ENCODE measurements at regions not wholly inside any gene's neighbourhood (a gene's known extent, or its start where the extent isn't known, plus 50 kb on each side); places are given as distances from the start of the nearest gene placed in this dataset.

- H3K36me3 Mint-ChIP-seq (ENCODE audit: low read depth): no peaks in the 10 kb centered on the region
- H3K4me1 Mint-ChIP-seq (ENCODE audit: low read depth): no peaks in the 10 kb centered on the region
- no peak overlapping the region for H3K4me3 Mint-ChIP-seq
- H3K27me3 Mint-ChIP-seq (ENCODE audit: low read depth): no peaks in the 10 kb centered on the region
- no peak overlapping the region for H3K27ac Mint-ChIP-seq
- no peak for DNase-seq (ENCODE audit: low spot score)
- peaks cover 27% of the 10 kb centered on the region for H3K9me3 Mint-ChIP-seq
These were observed 1852.8 kb downstream of the EFNA5 start for GRCh38 chr5:105817914-105818313.

DNA sequence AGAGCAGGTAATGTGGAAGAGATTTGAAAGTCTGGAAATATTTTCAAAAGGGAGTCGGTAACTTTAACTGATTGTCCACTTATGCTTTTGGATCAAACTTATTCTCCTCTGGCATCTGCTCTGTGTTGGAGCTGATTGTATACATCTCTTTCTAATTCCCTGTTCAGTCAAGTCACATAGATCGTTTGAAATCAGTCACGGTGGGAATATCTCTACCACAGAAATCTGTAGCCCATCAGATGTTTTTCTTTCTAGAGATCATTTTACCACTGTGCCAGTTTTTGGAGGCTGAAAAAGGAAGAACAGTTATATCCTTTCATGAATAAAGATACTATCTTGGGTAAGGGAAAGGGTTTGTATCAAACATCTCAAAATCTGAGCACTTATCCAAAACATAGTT, 1853.3 kb downstream of the EFNA5 start:
- H3K27me3 Mint-ChIP-seq (ENCODE audit: low read depth): no peaks in the 10 kb centered on the region
- no peak overlapping the region for H3K27ac Mint-ChIP-seq
- H3K9me3 Mint-ChIP-seq: peaks cover 27% of the 10 kb centered on the region
- no peak for DNase-seq (ENCODE audit: low spot score)
- no peaks in the 10 kb centered on the region for H3K4me1 Mint-ChIP-seq (ENCODE audit: low read depth)
- no peak overlapping the region for H3K4me3 Mint-ChIP-seq
- no peaks in the 10 kb centered on the region for H3K36me3 Mint-ChIP-seq (ENCODE audit: low read depth)

DNA sequence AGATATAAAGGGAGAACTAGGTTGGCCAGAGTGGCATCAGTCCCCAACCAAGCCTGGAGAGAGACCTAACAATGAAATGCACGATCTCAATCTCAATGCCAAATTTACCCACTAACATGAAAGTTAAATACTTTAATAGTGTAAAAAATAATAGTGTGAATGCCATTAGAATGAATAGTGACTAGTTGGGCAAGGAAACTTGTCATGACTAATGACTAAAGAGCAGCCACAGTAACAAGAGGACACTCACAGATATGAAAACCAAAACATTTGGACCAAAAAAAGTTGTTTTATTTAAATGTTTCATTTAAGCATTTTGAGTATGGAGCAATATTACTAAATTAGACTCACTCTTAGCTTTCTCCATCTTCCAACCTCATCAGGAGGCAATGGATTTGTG, 1853.8 kb downstream of the EFNA5 start:
- no peak for DNase-seq (ENCODE audit: low spot score)
- Mint-ChIP-seq H3K4me1 (ENCODE audit: low read depth) (no peaks in the 10 kb centered on the region), H3K27ac (no peak overlapping the region), H3K4me3 (no peak overlapping the region), H3K9me3 (peaks cover 27% of the 10 kb centered on the region), H3K36me3 (ENCODE audit: low read depth) (no peaks in the 10 kb centered on the region), H3K27me3 (ENCODE audit: low read depth) (no peaks in the 10 kb centered on the region)

DNA sequence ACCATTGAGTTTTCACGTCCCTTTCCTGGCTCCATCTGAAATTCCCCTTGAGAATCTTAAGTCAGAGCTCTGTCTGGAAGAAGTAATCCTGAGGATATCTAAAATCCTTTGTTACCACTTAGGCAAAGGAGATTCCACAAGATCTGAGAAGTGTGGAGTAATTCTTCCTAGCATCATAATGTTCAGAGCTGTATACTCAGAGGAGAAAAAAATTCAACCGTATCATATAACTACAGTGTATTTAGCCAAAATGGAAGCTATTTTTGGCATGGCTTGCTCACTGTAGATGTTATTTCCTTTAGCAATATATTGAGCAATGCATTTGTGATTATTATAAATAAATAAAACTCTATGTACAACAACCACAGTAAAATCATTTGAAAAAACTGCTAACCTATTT, 1858.4 kb downstream of the EFNA5 start:
- H3K4me1 Mint-ChIP-seq (ENCODE audit: low read depth): no peaks in the 10 kb centered on the region
- H3K36me3 Mint-ChIP-seq (ENCODE audit: low read depth): no peaks in the 10 kb centered on the region
- no peak overlapping the region for H3K4me3 Mint-ChIP-seq
- peaks cover 28% of the 10 kb centered on the region for H3K9me3 Mint-ChIP-seq
- H3K27ac Mint-ChIP-seq: no peak overlapping the region
- DNase-seq (ENCODE audit: low spot score): no peak
- no peaks in the 10 kb centered on the region for H3K27me3 Mint-ChIP-seq (ENCODE audit: low read depth)

DNA sequence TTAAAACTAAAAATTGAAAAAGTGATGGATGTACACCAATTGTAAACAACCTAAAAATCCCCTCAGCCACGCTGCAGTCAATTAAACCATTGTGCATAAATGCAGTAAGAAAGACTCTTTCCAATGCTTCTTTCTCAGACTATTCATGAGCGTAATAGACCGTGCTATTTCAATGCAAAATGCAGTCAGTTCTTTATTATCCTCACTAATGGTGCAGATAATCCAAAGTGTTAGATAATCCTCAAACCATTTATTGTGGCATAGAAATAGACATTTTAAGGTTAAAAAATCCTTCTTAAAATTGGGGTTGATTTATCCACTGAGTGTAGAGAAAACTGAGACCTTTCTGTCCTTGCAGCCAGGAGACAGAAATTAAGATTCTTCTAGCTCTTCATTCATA, 1862.8 kb downstream of the EFNA5 start:
- Mint-ChIP-seq H3K27me3 (ENCODE audit: low read depth) (no peaks in the 10 kb centered on the region), H3K4me3 (no peak overlapping the region), H3K36me3 (ENCODE audit: low read depth) (no peaks in the 10 kb centered on the region), H3K9me3 (peaks cover 47% of the 10 kb centered on the region), H3K27ac (no peak overlapping the region), H3K4me1 (ENCODE audit: low read depth) (no peaks in the 10 kb centered on the region)
- DNase-seq (ENCODE audit: low spot score): no peak

GRCh38 chr5:105807290-105807689, 1863.4 kb downstream of the EFNA5 start:
- no peaks in the 10 kb centered on the region for H3K36me3 Mint-ChIP-seq (ENCODE audit: low read depth)
- no peaks in the 10 kb centered on the region for H3K27me3 Mint-ChIP-seq (ENCODE audit: low read depth)
- DNase-seq (ENCODE audit: low spot score): no peak
- peaks cover 51% of the 10 kb centered on the region for H3K9me3 Mint-ChIP-seq
- no peaks in the 10 kb centered on the region for H3K4me1 Mint-ChIP-seq (ENCODE audit: low read depth)
- H3K4me3 Mint-ChIP-seq: no peak overlapping the region
- no peak overlapping the region for H3K27ac Mint-ChIP-seq

DNA sequence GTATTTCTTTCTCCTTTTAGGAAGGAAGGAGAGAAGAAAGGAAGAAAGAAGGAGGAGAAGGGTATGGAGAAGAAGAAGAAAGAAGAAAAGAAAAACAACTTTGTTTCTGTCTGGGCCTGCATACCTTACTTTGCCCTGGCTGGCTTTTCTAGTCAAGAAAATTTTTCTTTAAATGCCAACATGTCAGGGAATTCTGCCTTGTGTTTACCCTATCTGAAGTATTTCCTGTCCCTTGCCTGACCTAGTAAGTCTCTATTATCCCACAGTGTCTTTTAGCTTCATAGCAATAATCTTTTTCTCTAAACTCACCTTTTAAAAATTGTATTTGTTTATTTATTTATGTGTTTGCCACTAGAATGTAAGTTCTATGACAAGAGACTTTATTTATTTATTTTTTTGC, 1864.1 kb downstream of the EFNA5 start:
- Mint-ChIP-seq H3K4me3 (no peak overlapping the region), H3K36me3 (ENCODE audit: low read depth) (no peaks in the 10 kb centered on the region), H3K27me3 (ENCODE audit: low read depth) (no peaks in the 10 kb centered on the region), H3K27ac (no peak overlapping the region), H3K4me1 (ENCODE audit: low read depth) (no peaks in the 10 kb centered on the region), H3K9me3 (peaks cover 56% of the 10 kb centered on the region)
- DNase-seq (ENCODE audit: low spot score): no peak

GRCh38 chr5:105803431-105803830, 1867.3 kb downstream of the EFNA5 start:
- H3K27me3 Mint-ChIP-seq (ENCODE audit: low read depth): no peaks in the 10 kb centered on the region
- H3K36me3 Mint-ChIP-seq (ENCODE audit: low read depth): no peaks in the 10 kb centered on the region
- H3K4me1 Mint-ChIP-seq (ENCODE audit: low read depth): no peaks in the 10 kb centered on the region
- H3K4me3 Mint-ChIP-seq: no peak overlapping the region
- peaks cover 45% of the 10 kb centered on the region for H3K9me3 Mint-ChIP-seq
- H3K27ac Mint-ChIP-seq: no peak overlapping the region
- DNase-seq (ENCODE audit: low spot score): no peak

- H3K9me3 Mint-ChIP-seq: peaks cover 11% of the 10 kb centered on the region
- no peak overlapping the region for H3K4me3 Mint-ChIP-seq
- H3K36me3 Mint-ChIP-seq (ENCODE audit: low read depth): no peaks in the 10 kb centered on the region
- H3K27ac Mint-ChIP-seq: no peak overlapping the region
- no peaks in the 10 kb centered on the region for H3K27me3 Mint-ChIP-seq (ENCODE audit: low read depth)
- H3K4me1 Mint-ChIP-seq (ENCODE audit: low read depth): no peaks in the 10 kb centered on the region
- DNase-seq (ENCODE audit: low spot score): no peak
These were observed 1876.2 kb downstream of the EFNA5 start for GRCh38 chr5:105794578-105794977.

DNA sequence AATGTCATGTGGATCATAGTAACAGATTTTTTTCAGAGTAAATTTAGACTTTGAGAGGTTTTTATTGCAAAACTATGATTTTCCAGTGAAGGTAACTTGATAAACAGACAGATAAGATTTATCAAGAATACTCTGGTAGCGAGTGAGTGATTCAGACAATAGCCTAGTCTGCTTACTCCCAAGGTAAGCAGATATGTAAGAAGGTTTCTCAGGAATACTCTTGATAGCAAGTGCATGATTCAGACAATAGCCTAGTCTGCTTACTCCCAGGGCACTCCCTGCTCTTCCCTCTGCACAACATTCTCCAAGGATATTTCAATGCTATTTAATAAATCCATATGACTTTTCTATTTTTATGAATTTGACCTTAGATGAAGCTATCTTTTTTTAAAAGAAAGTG, 1881.5 kb downstream of the EFNA5 start:
- H3K27ac Mint-ChIP-seq: no peak overlapping the region

DNA sequence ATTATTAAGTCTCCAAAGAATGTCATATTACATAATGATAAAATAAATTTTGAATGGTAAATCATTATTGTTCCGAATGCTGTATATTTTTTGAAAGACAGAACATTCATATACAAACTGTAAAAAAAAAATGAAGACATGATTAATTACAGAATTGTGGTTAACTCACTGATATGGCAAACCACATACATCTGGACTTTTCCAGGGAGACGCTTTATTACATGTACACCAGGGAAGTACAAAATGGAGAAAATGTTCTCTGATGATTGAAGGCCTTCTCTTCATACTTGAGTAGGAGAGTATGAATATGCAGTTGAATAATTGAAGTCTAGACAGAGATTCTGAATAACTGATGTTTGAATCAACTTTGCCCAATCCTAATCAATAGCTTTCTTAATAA, 1886.9 kb downstream of the EFNA5 start:
- H3K36me3 Mint-ChIP-seq (ENCODE audit: low read depth): no peaks in the 10 kb centered on the region
- H3K27me3 Mint-ChIP-seq (ENCODE audit: low read depth): no peaks in the 10 kb centered on the region
- H3K4me1 Mint-ChIP-seq (ENCODE audit: low read depth): no peaks in the 10 kb centered on the region
- H3K4me3 Mint-ChIP-seq: no peak overlapping the region
- H3K27ac Mint-ChIP-seq: no peak overlapping the region
- peaks cover 4% of the 10 kb centered on the region for H3K9me3 Mint-ChIP-seq
- DNase-seq (ENCODE audit: low spot score): no peak

More for the DNA sequence above, 1881.5 kb downstream of the EFNA5 start:
- Mint-ChIP-seq H3K9me3 (peaks cover 4% of the 10 kb centered on the region), H3K4me3 (no peak overlapping the region), H3K36me3 (ENCODE audit: low read depth) (no peaks in the 10 kb centered on the region), H3K27me3 (ENCODE audit: low read depth) (no peaks in the 10 kb centered on the region), H3K4me1 (ENCODE audit: low read depth) (no peaks in the 10 kb centered on the region)
- DNase-seq (ENCODE audit: low spot score): no peak

GRCh38 chr5:105782501-105782900, 1888.2 kb downstream of the EFNA5 start:
- DNase-seq (ENCODE audit: low spot score): no peak

GRCh38 chr5:105773241-105773640, 1897.5 kb downstream of the EFNA5 start:
- no peaks in the 10 kb centered on the region for H3K36me3 Mint-ChIP-seq (ENCODE audit: low read depth)
- no peak for DNase-seq (ENCODE audit: low spot score)
- peaks cover 10% of the 10 kb centered on the region for H3K9me3 Mint-ChIP-seq
- no peak overlapping the region for H3K4me3 Mint-ChIP-seq
- H3K4me1 Mint-ChIP-seq (ENCODE audit: low read depth): no peaks in the 10 kb centered on the region
- no peak overlapping the region for H3K27ac Mint-ChIP-seq
- H3K27me3 Mint-ChIP-seq (ENCODE audit: low read depth): no peaks in the 10 kb centered on the region

More at GRCh38 chr5:105782501-105782900, 1888.2 kb downstream of the EFNA5 start:
- Mint-ChIP-seq H3K4me3 (no peak overlapping the region), H3K36me3 (ENCODE audit: low read depth) (no peaks in the 10 kb centered on the region), H3K4me1 (ENCODE audit: low read depth) (no peaks in the 10 kb centered on the region), H3K27ac (no peak overlapping the region), H3K9me3 (peaks cover 6% of the 10 kb centered on the region), H3K27me3 (ENCODE audit: low read depth) (no peaks in the 10 kb centered on the region)

DNA sequence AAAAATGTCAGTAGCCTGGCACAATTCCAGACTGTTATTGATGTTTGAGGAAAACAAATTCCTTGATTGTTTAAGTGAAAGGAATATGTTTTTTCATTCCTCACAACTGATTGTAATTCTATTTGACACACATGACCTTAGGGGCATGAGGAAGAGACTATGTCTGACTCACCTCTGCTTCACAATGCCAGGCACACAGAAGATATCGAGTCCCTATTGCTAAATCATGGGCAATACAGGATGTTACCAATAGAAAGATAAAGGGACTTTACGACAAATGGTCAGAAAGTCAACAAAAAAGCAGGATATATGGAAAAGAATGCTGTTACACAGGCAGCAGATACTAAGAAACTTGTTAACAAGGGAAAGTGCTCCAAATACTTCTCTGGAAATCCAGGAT, 1903.5 kb downstream of the EFNA5 start:
- no peak for DNase-seq (ENCODE audit: low spot score)
- no peaks in the 10 kb centered on the region for H3K27me3 Mint-ChIP-seq (ENCODE audit: low read depth)
- H3K4me3 Mint-ChIP-seq: no peak overlapping the region
- H3K9me3 Mint-ChIP-seq: peaks cover 38% of the 10 kb centered on the region
- no peaks in the 10 kb centered on the region for H3K4me1 Mint-ChIP-seq (ENCODE audit: low read depth)
- H3K27ac Mint-ChIP-seq: no peak overlapping the region
- no peaks in the 10 kb centered on the region for H3K36me3 Mint-ChIP-seq (ENCODE audit: low read depth)

GRCh38 chr5:105762728-105763127, 1908.0 kb downstream of the EFNA5 start:
- no peak overlapping the region for H3K4me3 Mint-ChIP-seq
- no peaks in the 10 kb centered on the region for H3K27me3 Mint-ChIP-seq (ENCODE audit: low read depth)
- H3K9me3 Mint-ChIP-seq: peaks cover 57% of the 10 kb centered on the region
- H3K27ac Mint-ChIP-seq: no peak overlapping the region
- H3K4me1 Mint-ChIP-seq (ENCODE audit: low read depth): no peaks in the 10 kb centered on the region
- no peaks in the 10 kb centered on the region for H3K36me3 Mint-ChIP-seq (ENCODE audit: low read depth)
- no peak for DNase-seq (ENCODE audit: low spot score)

Measured in T-helper 2 cell treated with Interferon-gamma antibody and Interleukin-4, amounts not matched to agents 5 μg/mL and 100 μg/mL, for 36 hours (primary cell).